ENCODE measurements at regions not wholly inside any gene's neighbourhood (a gene's known extent, or its start where the extent isn't known, plus 50 kb on each side); places are given as distances from the start of the nearest gene placed in this dataset.

GRCh38 chr14:86987966-86988365, 1005.0 kb downstream of the GALC start:
- TF ChIP-seq CTCF (conservative IDR thresholded peaks at IDR 0.05; ENCODE audit: low read depth, low read length) (no peak), EZH2 (IDR thresholded peaks at IDR 0.05; ENCODE audit: borderline replicate concordance, low read depth, low read length, poor library complexity, severe bottlenecking) (no peak)
